A549 (cell line): ENCODE measurements at regions not wholly inside any gene's neighbourhood (a gene's known extent, or its start where the extent isn't known, plus 50 kb on each side); places are given as distances from the start of the nearest gene placed in this dataset.

Experiments used
- CTCF ChIP-seq: fragments of >200 bp; sonication (Bioruptor Twin); formaldehyde crosslinking; IDR thresholded peaks from 3 replicates; pipeline ENCODE4 v1.5.1; 2016
- ESRRA ChIP-seq: fragments of 150-350 bp; IDR thresholded peaks from 2 replicates; pipeline ENCODE4 v1.6.1; 2014; ENCODE audit warnings: mild to moderate bottlenecking, low read length, borderline replicate concordance
- REST ChIP-seq: fragments of 200-600 bp; sonication (generic); IDR thresholded peaks from 2 replicates; pipeline ENCODE4 v1.6.1; 2016; ENCODE audit warnings: antibody characterized with exemption, mild to moderate bottlenecking, moderate library complexity

GRCh38 chr22:27100789-27101188, 443.4 kb downstream of the MIAT start:
- TF ChIP-seq CTCF = no peak
- no peak for TF ChIP-seq ESRRA
- no peak for TF ChIP-seq REST
